Spleen (tissue), 11 donors: ENCODE measurements at regions not wholly inside any gene's neighbourhood (a gene's known extent, or its start where the extent isn't known, plus 50 kb on each side); places are given as distances from the start of the nearest gene placed in this dataset.

Source experiments
- DNase-seq: peaks from one replicate; pipeline ENCODE4 v3.0.0-alpha.2; 2020
- H3K27ac ChIP-seq, 8 donors: fragments of 200-600 bp; sonication (generic) in 7 of 8; 1 replicate in 4 of 8; 2 replicates in 4 of 8; pipeline versions ENCODE4 v1.5.0 to v1.8.0; 2016 to 2021; ENCODE audit warnings: inconsistent platforms in 4 of 8, mild to moderate bottlenecking in 4 of 8, moderate library complexity in 1 of 8
- H3K27me3 ChIP-seq, 7 donors: fragments of 200-600 bp; sonication (generic) in 6 of 7; replicated peaks in 1 of 7; 1 replicate in 4 of 7; 2 replicates in 3 of 7; pipeline versions ENCODE4 v1.5.0 to v1.8.0; 2016 to 2021; ENCODE audit warnings: inconsistent platforms in 3 of 7, mild to moderate bottlenecking in 1 of 7
- H3K36me3 ChIP-seq, 6 donors: fragments of 200-600 bp; sonication (generic) in 5 of 6; 1 replicate in 4 of 6; 2 replicates in 2 of 6; pipeline versions ENCODE4 v1.5.0 to v1.8.0; 2016 to 2021; ENCODE audit warnings: inconsistent platforms in 2 of 6
- H3K4me1 ChIP-seq, 6 donors: fragments of 200-600 bp; sonication (generic) in 5 of 6; 1 replicate in 3 of 6; 2 replicates in 3 of 6; pipeline versions ENCODE4 v1.5.0 to v1.8.0; 2016 to 2021; ENCODE audit warnings: inconsistent platforms in 3 of 6
- H3K4me3 ChIP-seq, 8 donors: fragments of 200-600 bp; sonication (generic) in 7 of 8; 1 replicate in 4 of 8; 2 replicates in 4 of 8; pipeline versions ENCODE4 v1.5.0 to v1.8.0; 2016 to 2021; ENCODE audit warnings: inconsistent platforms in 4 of 8, mild to moderate bottlenecking in 4 of 8, moderate library complexity in 2 of 8
- H3K9me3 ChIP-seq, 8 donors: fragments of 200-600 bp; sonication (generic) in 7 of 8; 1 replicate in 4 of 8; 2 replicates in 4 of 8; pipeline versions ENCODE4 v1.5.0 to v1.8.0; 2016 to 2021; ENCODE audit warnings: inconsistent platforms in 4 of 8
- POLR2A ChIP-seq, 3 donors: fragments of 450-650 bp; IDR thresholded peaks; one replicate each; pipeline ENCODE4 v1.5.1; 2017; ENCODE audit warnings: antibody characterized with exemption in 3 of 3, mild to moderate bottlenecking in 1 of 3
- POLR2AphosphoS5 ChIP-seq, 3 donors: sonication (generic); formaldehyde crosslinking; IDR thresholded peaks; one replicate each; pipeline ENCODE4 v1.5.1; 2017; ENCODE audit warnings: antibody characterized with exemption in 3 of 3
- WGBS, 5 donors: extraction: QIAGEN DNeasy Blood & Tissue Kit in 3 of 5; methylation state at CpG; one replicate each; pipeline versions ENCODE4 v1.1.5 to v1.1.7; 2013 to 2018; 5-methylcytosine and 5-hydroxymethylcytosine counted together
- intact Hi-C: fragments of 100-400 bp; cut with DNase I; formaldehyde crosslinking; loops from one replicate; pipeline ENCODE4 v1.15.0; 2023; ENCODE audit warnings: low total_unique reads
- TF ChIP-seq, protein P1 (sequence below), 11 experiments: fragments of 200-600 bp in 7 of 11; fragments of 450-650 bp in 4 of 11; sonication (generic) in 4 of 11; IDR thresholded peaks in 8 of 11; conservative IDR thresholded peaks in 3 of 11; 1 replicate in 7 of 11; 2 replicates in 4 of 11; pipeline versions ENCODE4 v1.4.0 to v1.8.0; 2016 to 2021; ENCODE audit warnings: antibody characterized with exemption in 11 of 11, inconsistent platforms in 4 of 11, mild to moderate bottlenecking in 1 of 11
- donor health status: healthy with polysubstance abuse.
- donor health status: DM: no; HTN: no; CAD: no; lungs with moderate emphysema.
- donor health status: DM: no; HTN: no; CAD: no.
- donor health status: Bipolar disorder and iron deficiency.
- donor health status: healthy.
- donor health status: DM: no; HTN: no; CAD: no.
- donor health status: DM: yes; HTN: yes; CAD: no.

- intact Hi-C loops, result no loop called here
- Histone ChIP-seq H3K4me1 (no peaks in the 10 kb centered on the region), H3K27me3 (no peaks in the 10 kb centered on the region), H3K4me3 (no peak overlapping the region), H3K27ac (no peak overlapping the region), H3K9me3 (peaks cover 0 to 22% (median 1%) of the 10 kb centered on the region in 8 donors), H3K36me3 (no peaks in the 10 kb centered on the region)
- no peak for DNase-seq
- TF ChIP-seq, protein P1, sequence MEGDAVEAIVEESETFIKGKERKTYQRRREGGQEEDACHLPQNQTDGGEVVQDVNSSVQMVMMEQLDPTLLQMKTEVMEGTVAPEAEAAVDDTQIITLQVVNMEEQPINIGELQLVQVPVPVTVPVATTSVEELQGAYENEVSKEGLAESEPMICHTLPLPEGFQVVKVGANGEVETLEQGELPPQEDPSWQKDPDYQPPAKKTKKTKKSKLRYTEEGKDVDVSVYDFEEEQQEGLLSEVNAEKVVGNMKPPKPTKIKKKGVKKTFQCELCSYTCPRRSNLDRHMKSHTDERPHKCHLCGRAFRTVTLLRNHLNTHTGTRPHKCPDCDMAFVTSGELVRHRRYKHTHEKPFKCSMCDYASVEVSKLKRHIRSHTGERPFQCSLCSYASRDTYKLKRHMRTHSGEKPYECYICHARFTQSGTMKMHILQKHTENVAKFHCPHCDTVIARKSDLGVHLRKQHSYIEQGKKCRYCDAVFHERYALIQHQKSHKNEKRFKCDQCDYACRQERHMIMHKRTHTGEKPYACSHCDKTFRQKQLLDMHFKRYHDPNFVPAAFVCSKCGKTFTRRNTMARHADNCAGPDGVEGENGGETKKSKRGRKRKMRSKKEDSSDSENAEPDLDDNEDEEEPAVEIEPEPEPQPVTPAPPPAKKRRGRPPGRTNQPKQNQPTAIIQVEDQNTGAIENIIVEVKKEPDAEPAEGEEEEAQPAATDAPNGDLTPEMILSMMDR (IDR thresholded peaks at IDR 0.05 in 8 of 11, conservative IDR thresholded peaks at IDR 0.05 in 3 of 11), result no peak
- no peak for TF ChIP-seq POLR2A (IDR thresholded peaks at IDR 0.05)
- TF ChIP-seq POLR2AphosphoS5 (IDR thresholded peaks at IDR 0.05), result no peak
Measured at GRCh38 chr13:87919956-87920355, 248.8 kb downstream of the SLITRK5 start.

DNA sequence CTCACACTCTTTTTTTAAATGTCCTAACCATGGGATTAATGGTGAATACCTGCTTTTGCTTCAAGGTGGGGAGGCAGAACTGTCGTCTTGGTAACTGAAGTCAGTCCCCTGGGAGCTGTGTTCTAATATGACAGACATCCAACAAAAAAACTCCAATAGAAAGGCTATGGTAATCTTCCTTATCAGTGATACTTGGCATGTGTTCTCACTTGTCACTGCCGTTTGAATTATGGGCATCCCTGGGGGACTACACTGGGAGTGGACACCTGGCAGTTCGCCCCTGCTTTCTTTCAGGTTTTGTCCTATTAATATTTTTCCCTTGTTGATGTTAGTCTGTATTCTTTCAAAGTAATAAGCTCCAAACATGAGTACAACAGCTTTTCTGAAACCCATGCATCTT, 252.6 kb downstream of the SLITRK5 start:
- 61 to 82% (median 72%) methylated on average over 3 of the region's 3 CpGs for WGBS, 5 donors
- no peak for DNase-seq
- Histone ChIP-seq H3K27ac (no peak overlapping the region), H3K27me3 (no peaks in the 10 kb centered on the region), H3K4me1 (no peaks in the 10 kb centered on the region), H3K9me3 (peaks cover 0 to 11% (median 0%) of the 10 kb centered on the region in 8 donors), H3K36me3 (no peaks in the 10 kb centered on the region), H3K4me3 (no peak overlapping the region)
- intact Hi-C loops, result no loop called here
- TF ChIP-seq, protein P1 (IDR thresholded peaks at IDR 0.05 in 8 of 11, conservative IDR thresholded peaks at IDR 0.05 in 3 of 11), result no peak
- TF ChIP-seq POLR2A (IDR thresholded peaks at IDR 0.05) (no peak), POLR2AphosphoS5 (IDR thresholded peaks at IDR 0.05) (no peak)

DNA sequence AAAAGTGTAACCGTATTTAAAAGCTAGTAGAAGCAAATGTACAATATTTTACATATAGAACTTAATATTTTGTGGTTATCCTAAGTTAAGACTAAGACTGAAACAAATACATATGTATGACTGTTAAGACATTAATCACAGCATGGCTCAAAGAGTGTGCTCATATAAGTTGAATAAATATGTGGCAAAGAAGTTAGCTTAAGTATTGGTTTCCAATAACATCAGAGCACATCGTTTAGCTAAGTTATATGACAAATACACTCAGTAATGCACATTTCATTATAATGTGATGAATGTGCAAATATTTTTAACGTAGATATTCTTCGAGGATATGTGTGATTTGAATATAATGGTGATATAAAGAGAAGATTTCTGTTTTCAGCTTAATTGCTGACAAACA, 253.8 kb downstream of the SLITRK5 start:
- intact Hi-C loops, result no loop called here
- no peak overlapping the region for H3K4me3 ChIP-seq
- TF ChIP-seq POLR2A (IDR thresholded peaks at IDR 0.05), result no peak
- TF ChIP-seq, protein P1 (IDR thresholded peaks at IDR 0.05 in 8 of 11, conservative IDR thresholded peaks at IDR 0.05 in 3 of 11), result no peak
- TF ChIP-seq POLR2AphosphoS5 (IDR thresholded peaks at IDR 0.05), result no peak

DNA sequence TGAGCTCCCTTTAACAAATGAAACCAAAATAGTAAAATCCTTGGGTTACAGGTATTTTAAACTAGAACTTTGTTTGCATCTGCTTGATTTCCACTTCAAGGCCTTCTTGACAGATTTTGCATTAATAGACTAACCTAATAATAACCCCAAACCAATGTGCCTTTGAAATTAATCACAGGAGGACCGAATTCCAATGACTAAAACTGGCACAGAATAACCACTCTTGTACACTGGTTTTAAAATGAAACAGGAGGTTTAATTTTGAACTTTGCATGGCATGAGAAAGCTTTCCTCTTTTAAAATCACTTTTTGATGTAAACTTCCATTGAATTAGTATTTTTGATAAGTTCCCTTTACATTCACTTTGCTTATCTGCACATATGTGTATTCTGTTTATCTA, 269.6 kb downstream of the SLITRK5 start:
- WGBS, 5 donors, result 50 to 59% (median 59%) methylated on average over 1 of the region's 1 CpG
- H3K9me3 ChIP-seq, result peaks cover 0 to 7% (median 0%) of the 10 kb centered on the region in 8 donors
- DNase-seq, result no peak
- H3K4me1 ChIP-seq, result no peaks in the 10 kb centered on the region
- no peak overlapping the region for H3K27ac ChIP-seq
- TF ChIP-seq POLR2A (IDR thresholded peaks at IDR 0.05), result no peak
- TF ChIP-seq POLR2AphosphoS5 (IDR thresholded peaks at IDR 0.05), result no peak
- TF ChIP-seq, protein P1 (IDR thresholded peaks at IDR 0.05 in 8 of 11, conservative IDR thresholded peaks at IDR 0.05 in 3 of 11), result no peak
- no peak overlapping the region for H3K4me3 ChIP-seq
- intact Hi-C loops, result no loop called here
- H3K36me3 ChIP-seq, result no peaks in the 10 kb centered on the region
- no peaks in the 10 kb centered on the region for H3K27me3 ChIP-seq

More for the DNA sequence above, 253.8 kb downstream of the SLITRK5 start:
- Histone ChIP-seq H3K36me3 (no peaks in the 10 kb centered on the region), H3K9me3 (peaks cover 0 to 18% (median 0%) of the 10 kb centered on the region in 8 donors), H3K27ac (no peak overlapping the region), H3K27me3 (no peaks in the 10 kb centered on the region), H3K4me1 (no peaks in the 10 kb centered on the region)
- WGBS, 5 donors, result 77 to 91% (median 81%) methylated on average over 4 of the region's 4 CpGs
- no peak for DNase-seq
